ENCODE measurements at regions not wholly inside any gene's neighbourhood (a gene's known extent, or its start where the extent isn't known, plus 50 kb on each side); places are given as distances from the start of the nearest gene placed in this dataset.

DNA sequence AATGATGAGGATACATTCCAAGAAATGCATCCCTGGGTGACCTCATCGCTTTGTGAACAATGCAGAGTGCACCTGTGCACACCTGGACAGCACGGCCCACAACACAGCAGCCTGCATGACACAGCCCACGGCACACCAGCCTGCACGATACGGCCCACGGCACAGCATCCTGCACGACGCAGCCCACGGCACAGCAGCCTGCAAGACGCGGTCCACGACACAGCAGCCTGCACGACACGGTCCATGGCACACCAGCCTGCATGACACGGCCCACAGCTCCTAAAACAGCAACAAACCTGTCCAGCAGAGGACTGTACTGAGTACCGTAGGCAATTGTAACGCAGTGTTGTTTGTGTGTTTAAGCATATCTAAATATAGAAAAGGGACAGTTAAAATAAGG lies 134.7 kb upstream of the PPP2R2D start:
- intact Hi-C loops (cut with micrococcal nuclease; ENCODE audit: unreplicated experiment): no loop called here
- H3K9me3 ChIP-seq (replicated peaks; ENCODE audit: control insufficient read depth, insufficient read depth, low read length): no peaks in the 10 kb centered on the region; the same call in 2 of the 3 replicates
- POLR2A ChIA-PET: no interaction called here
- H3K4me2 ChIP-seq (ENCODE audit: control insufficient read depth, insufficient read depth): no peak overlapping the region
- 2% methylated on average over 17 of the region's 17 CpGs for WGBS (ENCODE audit: insufficient coverage, insufficient replicate concordance, low lambda C conversion rate, missing lambda C conversion rate)
- H3K36me3 ChIP-seq (ENCODE audit: control insufficient read depth in 2 of 2, insufficient read depth in 2 of 2, low read length in 1 of 2): no peaks in the 10 kb centered on the region
- H3K27me3 ChIP-seq (replicated peaks in 1 of 2; ENCODE audit: control insufficient read depth in 2 of 2, insufficient read depth in 2 of 2, low read length in 1 of 2): no peaks in the 10 kb centered on the region
- no TSS peak for BruUV-seq (replicated peaks)
- FAIRE-seq (no peak), ATAC-seq (no peak), DNase-seq (ENCODE audit: low read depth, low spot score) (no peak)
- no peaks in the 10 kb centered on the region for H4K20me1 ChIP-seq (ENCODE audit: control insufficient read depth, insufficient read depth)
- in situ Hi-C loops (cut with MboI): no loop called here
- H3K4me3 ChIP-seq: no peak overlapping the region
- RAD21 ChIA-PET (ENCODE audit: unreplicated experiment): no interaction called here
- no peaks in the 10 kb centered on the region for H3K4me1 ChIP-seq (ENCODE audit: control insufficient read depth, insufficient read depth, low read length)
- H2AFZ ChIP-seq (ENCODE audit: control insufficient read depth, low read depth, low read length): no peak overlapping the region
- CTCF ChIA-PET: no interaction called here
- SMC1A ChIA-PET (ENCODE audit: uncharacterized antibody, unreplicated experiment): no interaction called here
- no peaks in the 10 kb centered on the region for H3K79me2 ChIP-seq (ENCODE audit: control insufficient read depth, insufficient read depth, low read length)
- H3K27ac ChIP-seq (ENCODE audit: control insufficient read depth, insufficient read depth): no peak overlapping the region
- H3K9ac ChIP-seq (ENCODE audit: control insufficient read depth, insufficient read depth, low read length): no peak overlapping the region
- TF ChIP-seq IRF3 (IDR thresholded peaks at IDR 0.05): no peak
- no peak for TF ChIP-seq RFX5 (IDR thresholded peaks at IDR 0.05; ENCODE audit: low read depth, low read length)
- TF ChIP-seq STAT3 (IDR thresholded peaks at IDR 0.05; ENCODE audit: low read depth, low read length): no peak
- TF ChIP-seq, protein P1, sequence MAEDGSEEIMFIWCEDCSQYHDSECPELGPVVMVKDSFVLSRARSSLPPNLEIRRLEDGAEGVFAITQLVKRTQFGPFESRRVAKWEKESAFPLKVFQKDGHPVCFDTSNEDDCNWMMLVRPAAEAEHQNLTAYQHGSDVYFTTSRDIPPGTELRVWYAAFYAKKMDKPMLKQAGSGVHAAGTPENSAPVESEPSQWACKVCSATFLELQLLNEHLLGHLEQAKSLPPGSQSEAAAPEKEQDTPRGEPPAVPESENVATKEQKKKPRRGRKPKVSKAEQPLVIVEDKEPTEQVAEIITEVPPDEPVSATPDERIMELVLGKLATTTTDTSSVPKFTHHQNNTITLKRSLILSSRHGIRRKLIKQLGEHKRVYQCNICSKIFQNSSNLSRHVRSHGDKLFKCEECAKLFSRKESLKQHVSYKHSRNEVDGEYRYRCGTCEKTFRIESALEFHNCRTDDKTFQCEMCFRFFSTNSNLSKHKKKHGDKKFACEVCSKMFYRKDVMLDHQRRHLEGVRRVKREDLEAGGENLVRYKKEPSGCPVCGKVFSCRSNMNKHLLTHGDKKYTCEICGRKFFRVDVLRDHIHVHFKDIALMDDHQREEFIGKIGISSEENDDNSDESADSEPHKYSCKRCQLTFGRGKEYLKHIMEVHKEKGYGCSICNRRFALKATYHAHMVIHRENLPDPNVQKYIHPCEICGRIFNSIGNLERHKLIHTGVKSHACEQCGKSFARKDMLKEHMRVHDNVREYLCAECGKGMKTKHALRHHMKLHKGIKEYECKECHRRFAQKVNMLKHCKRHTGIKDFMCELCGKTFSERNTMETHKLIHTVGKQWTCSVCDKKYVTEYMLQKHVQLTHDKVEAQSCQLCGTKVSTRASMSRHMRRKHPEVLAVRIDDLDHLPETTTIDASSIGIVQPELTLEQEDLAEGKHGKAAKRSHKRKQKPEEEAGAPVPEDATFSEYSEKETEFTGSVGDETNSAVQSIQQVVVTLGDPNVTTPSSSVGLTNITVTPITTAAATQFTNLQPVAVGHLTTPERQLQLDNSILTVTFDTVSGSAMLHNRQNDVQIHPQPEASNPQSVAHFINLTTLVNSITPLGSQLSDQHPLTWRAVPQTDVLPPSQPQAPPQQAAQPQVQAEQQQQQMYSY (CRISPR knock-in tag; IDR thresholded peaks at IDR 0.05): no peak
- TF ChIP-seq GATAD2B (conservative IDR thresholded peaks at IDR 0.05; ENCODE audit: low read depth): no peak
- no peak for TF ChIP-seq BCLAF1 (IDR thresholded peaks at IDR 0.05)
- no peak for TF ChIP-seq BRCA1 (IDR thresholded peaks at IDR 0.05; ENCODE audit: low read depth, low read length)
- TF ChIP-seq, protein P2, sequence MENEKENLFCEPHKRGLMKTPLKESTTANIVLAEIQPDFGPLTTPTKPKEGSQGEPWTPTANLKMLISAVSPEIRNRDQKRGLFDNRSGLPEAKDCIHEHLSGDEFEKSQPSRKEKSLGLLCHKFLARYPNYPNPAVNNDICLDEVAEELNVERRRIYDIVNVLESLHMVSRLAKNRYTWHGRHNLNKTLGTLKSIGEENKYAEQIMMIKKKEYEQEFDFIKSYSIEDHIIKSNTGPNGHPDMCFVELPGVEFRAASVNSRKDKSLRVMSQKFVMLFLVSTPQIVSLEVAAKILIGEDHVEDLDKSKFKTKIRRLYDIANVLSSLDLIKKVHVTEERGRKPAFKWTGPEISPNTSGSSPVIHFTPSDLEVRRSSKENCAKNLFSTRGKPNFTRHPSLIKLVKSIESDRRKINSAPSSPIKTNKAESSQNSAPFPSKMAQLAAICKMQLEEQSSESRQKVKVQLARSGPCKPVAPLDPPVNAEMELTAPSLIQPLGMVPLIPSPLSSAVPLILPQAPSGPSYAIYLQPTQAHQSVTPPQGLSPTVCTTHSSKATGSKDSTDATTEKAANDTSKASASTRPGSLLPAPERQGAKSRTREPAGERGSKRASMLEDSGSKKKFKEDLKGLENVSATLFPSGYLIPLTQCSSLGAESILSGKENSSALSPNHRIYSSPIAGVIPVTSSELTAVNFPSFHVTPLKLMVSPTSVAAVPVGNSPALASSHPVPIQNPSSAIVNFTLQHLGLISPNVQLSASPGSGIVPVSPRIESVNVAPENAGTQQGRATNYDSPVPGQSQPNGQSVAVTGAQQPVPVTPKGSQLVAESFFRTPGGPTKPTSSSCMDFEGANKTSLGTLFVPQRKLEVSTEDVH (IDR thresholded peaks at IDR 0.05; ENCODE audit: low read depth, partially characterized antibody): no peak
- TF ChIP-seq RELB (IDR thresholded peaks at IDR 0.05; ENCODE audit: low read depth): no peak
- TF ChIP-seq HDAC6 (IDR thresholded peaks at IDR 0.05; ENCODE audit: unreplicated experiment): no peak
- TF ChIP-seq JUNB (IDR thresholded peaks at IDR 0.05): no peak
